ENCODE measurements at regions not wholly inside any gene's neighbourhood (a gene's known extent, or its start where the extent isn't known, plus 50 kb on each side); places are given as distances from the start of the nearest gene placed in this dataset.

DNA sequence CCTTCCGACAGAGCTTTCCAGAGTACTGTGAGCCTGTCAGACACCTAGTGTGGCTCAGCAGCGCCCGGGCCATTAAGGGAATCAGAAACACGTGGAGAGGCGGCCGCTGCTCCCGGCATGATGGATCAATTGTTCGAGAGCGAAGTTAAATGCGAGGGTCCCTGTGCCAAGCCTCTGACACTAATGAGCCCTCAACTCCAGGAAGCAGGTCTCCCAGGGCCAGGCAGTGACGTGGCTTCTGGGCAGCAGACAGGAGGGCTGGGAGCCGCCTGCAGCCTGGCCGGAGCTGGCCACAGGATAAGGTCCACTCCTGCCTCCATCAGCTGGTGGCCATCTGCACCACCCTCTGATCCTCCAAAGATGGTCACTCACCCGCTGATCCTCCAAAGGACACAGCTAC lies 67.5 kb upstream of the CLDN14 start:
- Histone ChIP-seq H3K4me3 (replicated peaks in 1 of 3; ENCODE audit: insufficient read depth in 1 of 3, low read depth in 2 of 3, low read length in 3 of 3) (no peak overlapping the region), H3K4me2 (ENCODE audit: low read depth, low read length) (no peak overlapping the region), H3K27me3 (ENCODE audit: control insufficient read depth in 1 of 2, insufficient read depth in 2 of 2, low read length in 2 of 2) (peaks cover 1 to 19% of the 10 kb centered on the region in 2 experiments; a peak in 4 of 5 replicates), H4K20me1 (ENCODE audit: insufficient read depth, low read length) (no peaks in the 10 kb centered on the region), H3K9me3 (ENCODE audit: low read length) (no peaks in the 10 kb centered on the region), H3K9ac (ENCODE audit: insufficient read depth, low read depth, low read length) (no peak overlapping the region), H3K79me2 (ENCODE audit: insufficient read depth, low read length) (no peaks in the 10 kb centered on the region), H2AFZ (ENCODE audit: low read length) (no peak overlapping the region), H3K36me3 (replicated peaks in 1 of 2; ENCODE audit: control insufficient read depth in 1 of 2, insufficient read depth in 2 of 2, low read length in 2 of 2) (no peaks in the 10 kb centered on the region), H3K27ac (ENCODE audit: extremely low read length, insufficient read depth, low read length) (no peak overlapping the region), H3K4me1 (ENCODE audit: insufficient read depth, low read length) (peaks cover 21% of the 10 kb centered on the region)
- in situ Hi-C loops (cut with HindIII; ENCODE audit: extremely low pct_ligation_motif_present, low pct_unique_long_range_greater_than_20kb) (no loop called here), intact Hi-C loops (cut with micrococcal nuclease; ENCODE audit: unreplicated experiment) (no loop called here)
- TF ChIP-seq ZNF275 (CRISPR knock-in tag; IDR thresholded peaks at IDR 0.05; ENCODE audit: borderline replicate concordance) (no peak), BORCS8-MEF2B (CRISPR knock-in tag; IDR thresholded peaks at IDR 0.05) (no peak), ELF1 (CRISPR knock-in tag; IDR thresholded peaks at IDR 0.05) (no peak), ZSCAN22 (CRISPR knock-in tag; IDR thresholded peaks at IDR 0.05) (no peak), SRSF1 (optimal IDR thresholded peaks at IDR 0.05; ENCODE audit: low read depth, low read length) (no peak), TARDBP (CRISPR knock-in tag; IDR thresholded peaks at IDR 0.05) (no peak), ATF1 (CRISPR knock-in tag; IDR thresholded peaks at IDR 0.05) (no peak), ZNF652 (CRISPR knock-in tag; IDR thresholded peaks at IDR 0.05; ENCODE audit: borderline replicate concordance, low read depth) (no peak), ZFP41 (CRISPR knock-in tag; IDR thresholded peaks at IDR 0.05; ENCODE audit: borderline replicate concordance) (no peak)
- ChIA-PET POLR2A (no interaction called here), CTCF (ENCODE audit: low intra/inter-chr PET ratio, low total read pairs) (no interaction called here)
- 70% methylated on average over 10 of the region's 14 CpGs for WGBS (ENCODE audit: low lambda C conversion rate)
- BruUV-seq (replicated peaks), result no TSS peak
- no peak for FAIRE-seq
- ATAC-seq, result no peak
- DNase-seq (ENCODE audit: low spot score), result no peak

DNA sequence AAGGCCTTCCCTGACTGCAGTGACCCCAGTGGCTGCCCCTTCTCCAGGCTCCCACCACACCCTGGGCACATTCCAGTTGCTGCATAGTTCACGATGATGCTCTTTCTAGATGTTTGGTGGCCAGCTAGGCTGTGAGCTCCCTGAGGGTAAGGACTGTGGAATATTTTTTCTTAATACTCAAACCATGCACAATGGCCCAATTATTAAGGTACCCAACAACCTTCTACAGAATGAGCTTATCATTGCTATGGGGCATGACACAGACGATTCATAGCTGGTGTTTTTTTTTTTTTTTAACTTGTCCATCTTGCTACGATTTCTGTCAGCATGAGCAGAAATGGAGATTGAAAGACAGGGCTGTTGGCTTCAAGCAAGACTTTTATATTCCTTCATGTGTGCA lies 68.9 kb upstream of the CLDN14 start:
- FAIRE-seq (no peak), ATAC-seq (no peak), DNase-seq (ENCODE audit: low spot score) (no peak)
- H3K9me3 ChIP-seq (ENCODE audit: low read length), result no peaks in the 10 kb centered on the region
- no TSS peak for BruUV-seq (replicated peaks)
- H3K36me3 ChIP-seq (replicated peaks in 1 of 2; ENCODE audit: control insufficient read depth in 1 of 2, insufficient read depth in 2 of 2, low read length in 2 of 2), result no peaks in the 10 kb centered on the region
- no peak overlapping the region for H3K4me3 ChIP-seq (replicated peaks in 1 of 3; ENCODE audit: insufficient read depth in 1 of 3, low read depth in 2 of 3, low read length in 3 of 3)
- intact Hi-C loops (cut with micrococcal nuclease; ENCODE audit: unreplicated experiment) (no loop called here), in situ Hi-C loops (cut with HindIII; ENCODE audit: extremely low pct_ligation_motif_present, low pct_unique_long_range_greater_than_20kb) (no loop called here)
- peaks cover 18% of the 10 kb centered on the region for H3K4me1 ChIP-seq (ENCODE audit: insufficient read depth, low read length)
- H3K27ac ChIP-seq (ENCODE audit: extremely low read length, insufficient read depth, low read length), result no peak overlapping the region
- H3K79me2 ChIP-seq (ENCODE audit: insufficient read depth, low read length), result no peaks in the 10 kb centered on the region
- H3K4me2 ChIP-seq (ENCODE audit: low read depth, low read length), result no peak overlapping the region
- POLR2A ChIA-PET, result no interaction called here
- no peaks in the 10 kb centered on the region for H4K20me1 ChIP-seq (ENCODE audit: insufficient read depth, low read length)
- H3K9ac ChIP-seq (ENCODE audit: insufficient read depth, low read depth, low read length), result no peak overlapping the region
- CTCF ChIA-PET (ENCODE audit: low intra/inter-chr PET ratio, low total read pairs), result no interaction called here
- H2AFZ ChIP-seq (ENCODE audit: low read length), result no peak overlapping the region
- 1% methylated on average over 3 of the region's 3 CpGs for WGBS (ENCODE audit: low lambda C conversion rate)
- no peak for TF ChIP-seq MED13 (CRISPR knock-in tag; IDR thresholded peaks at IDR 0.05)
- peaks cover 1 to 25% of the 10 kb centered on the region in 2 experiments; a peak in 3 of 5 replicates for H3K27me3 ChIP-seq (ENCODE audit: control insufficient read depth in 1 of 2, insufficient read depth in 2 of 2, low read length in 2 of 2)

All from HepG2 (cell line).